Vagina (tissue), 2 donors: ENCODE measurements at regions not wholly inside any gene's neighbourhood (a gene's known extent, or its start where the extent isn't known, plus 50 kb on each side); places are given as distances from the start of the nearest gene placed in this dataset.

Experiments
- CTCF ChIP-seq, 3 experiments: fragments of 450-650 bp in 2 of 3; fragments of 200-600 bp in 1 of 3; sonication (generic) in 1 of 3; IDR thresholded peaks; one replicate each; pipeline ENCODE4 v1.5.1; 2017 to 2019; ENCODE audit warnings: antibody characterized with exemption in 3 of 3, mild to moderate bottlenecking in 2 of 3, moderate library complexity in 2 of 3
- POLR2A ChIP-seq, 2 donors: fragments of 450-650 bp; IDR thresholded peaks; one replicate each; pipeline ENCODE4 v1.6.1; 2017; ENCODE audit warnings: antibody characterized with exemption in 2 of 2, mild to moderate bottlenecking in 2 of 2, moderate library complexity in 2 of 2
- POLR2AphosphoS5 ChIP-seq, 2 donors: sonication (generic); formaldehyde crosslinking; IDR thresholded peaks; one replicate each; pipeline ENCODE4 v1.9.0; 2017; ENCODE audit warnings: antibody characterized with exemption in 2 of 2, mild to moderate bottlenecking in 2 of 2, low read depth in 1 of 2; ENCODE audit not compliant: insufficient read depth in 1 of 2

DNA sequence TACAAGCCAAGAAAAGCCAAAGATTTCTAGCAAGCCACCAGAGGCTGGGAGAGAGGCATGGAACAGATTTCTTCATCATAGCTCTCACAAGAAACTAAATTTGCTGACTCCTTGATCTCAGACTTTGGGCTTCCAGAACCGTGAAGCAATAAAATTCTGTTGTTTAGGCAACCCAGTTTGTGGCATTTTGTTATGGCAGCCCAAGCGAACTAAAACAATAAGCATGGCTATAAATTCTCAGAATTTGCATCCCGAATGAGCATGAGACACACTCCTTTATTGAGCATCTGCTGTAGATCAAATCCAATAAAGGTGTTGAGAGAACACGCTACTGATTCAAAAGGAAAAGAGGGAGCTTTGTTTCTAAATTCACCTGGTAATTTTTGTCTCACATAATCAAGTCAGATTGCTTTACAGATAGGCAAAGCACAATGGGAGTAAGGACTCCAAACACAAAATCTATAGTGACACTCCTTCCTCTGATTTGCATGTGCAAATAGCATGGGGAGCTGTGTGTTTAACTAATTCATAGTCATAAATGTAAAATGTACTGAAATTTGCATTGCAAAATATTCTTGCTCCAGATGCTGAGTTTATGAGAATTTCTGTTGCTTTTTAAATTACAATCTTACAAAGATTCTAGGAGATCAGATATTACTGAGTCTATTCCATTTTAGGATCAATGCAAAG lies 308.7 kb downstream of the MED10 start:
- no peak for TF ChIP-seq CTCF (IDR thresholded peaks at IDR 0.05)
- TF ChIP-seq POLR2A (IDR thresholded peaks at IDR 0.05), result no peak
- no peak for TF ChIP-seq POLR2AphosphoS5 (IDR thresholded peaks at IDR 0.05; ENCODE audit: insufficient read depth in 1 of 2, low read depth in 1 of 2)
